ENCODE measurements at regions not wholly inside any gene's neighbourhood (a gene's known extent, or its start where the extent isn't known, plus 50 kb on each side); places are given as distances from the start of the nearest gene placed in this dataset.
"Not testable (repeated sequence)": the region's sequence is repeated elsewhere in the genome, so short reads cannot be mapped to it uniquely, and the experiment has no call there.

DNA sequence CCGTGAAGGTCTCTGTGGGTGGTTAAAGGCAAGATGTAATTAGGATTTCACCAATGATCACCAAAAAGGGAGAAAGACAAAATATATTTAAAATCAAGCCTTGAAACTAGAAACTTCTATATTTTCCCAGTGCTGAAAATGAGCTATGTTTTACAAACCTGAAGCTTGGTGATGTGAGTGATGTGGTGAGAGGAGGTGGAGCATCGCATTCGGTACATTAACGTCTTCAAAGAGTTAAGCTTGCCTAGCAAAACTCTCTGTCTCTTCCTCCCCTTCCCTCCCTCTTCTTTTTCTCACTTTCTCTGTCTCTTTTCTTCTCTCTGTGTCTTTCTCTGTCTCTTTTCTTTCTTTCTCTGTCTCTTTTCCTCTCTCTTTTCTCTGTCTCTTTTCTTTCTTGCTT is 347.3 kb upstream of the IRX2 start:
- 71% methylated on average over 4 of the region's 4 CpGs for WGBS
- no peaks in the 10 kb centered on the region for H3K36me3 ChIP-seq
- no peaks in the 10 kb centered on the region for H3K9me3 ChIP-seq
- intact Hi-C loops (cut with DNase I) = no loop called here
- no peak for TF ChIP-seq POLR2AphosphoS5 (IDR thresholded peaks at IDR 0.05)
- no peak overlapping the region for H3K4me3 ChIP-seq
- no peak for DNase-seq (ENCODE audit: low spot score)
- H3K4me1 ChIP-seq (replicated peaks) = no peaks in the 10 kb centered on the region
- H3K27me3 ChIP-seq (replicated peaks; ENCODE audit: insufficient read depth) = peaks cover 5% of the 10 kb centered on the region
- H3K27ac ChIP-seq = no peak overlapping the region

DNA sequence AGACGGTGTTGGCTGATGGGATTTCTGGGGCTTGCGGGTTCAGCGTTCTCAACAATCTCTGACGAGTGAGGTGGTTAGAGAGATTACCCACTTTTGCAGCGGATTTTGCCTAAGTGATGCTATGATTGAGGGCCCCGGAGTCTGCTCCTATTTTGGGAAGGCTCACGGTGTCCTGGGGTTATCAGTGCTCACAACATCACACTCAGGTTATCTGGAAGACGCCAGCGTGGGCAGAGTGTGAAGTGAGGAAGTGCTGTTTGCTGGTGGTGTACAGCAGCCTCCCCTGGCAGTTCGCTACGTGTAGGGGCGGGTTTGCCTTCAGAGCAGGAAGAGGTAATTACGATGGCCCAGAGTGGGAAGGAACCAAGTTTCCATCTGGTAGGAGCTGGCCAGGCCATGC is 341.2 kb upstream of the IRX2 start:
- intact Hi-C loops (cut with DNase I) = no loop called here
- no peak overlapping the region for H3K4me3 ChIP-seq
- H3K27ac ChIP-seq = no peak overlapping the region
- TF ChIP-seq POLR2A (IDR thresholded peaks at IDR 0.05) (no peak), POLR2AphosphoS5 (IDR thresholded peaks at IDR 0.05) (no peak)
- TF ChIP-seq, protein P1, sequence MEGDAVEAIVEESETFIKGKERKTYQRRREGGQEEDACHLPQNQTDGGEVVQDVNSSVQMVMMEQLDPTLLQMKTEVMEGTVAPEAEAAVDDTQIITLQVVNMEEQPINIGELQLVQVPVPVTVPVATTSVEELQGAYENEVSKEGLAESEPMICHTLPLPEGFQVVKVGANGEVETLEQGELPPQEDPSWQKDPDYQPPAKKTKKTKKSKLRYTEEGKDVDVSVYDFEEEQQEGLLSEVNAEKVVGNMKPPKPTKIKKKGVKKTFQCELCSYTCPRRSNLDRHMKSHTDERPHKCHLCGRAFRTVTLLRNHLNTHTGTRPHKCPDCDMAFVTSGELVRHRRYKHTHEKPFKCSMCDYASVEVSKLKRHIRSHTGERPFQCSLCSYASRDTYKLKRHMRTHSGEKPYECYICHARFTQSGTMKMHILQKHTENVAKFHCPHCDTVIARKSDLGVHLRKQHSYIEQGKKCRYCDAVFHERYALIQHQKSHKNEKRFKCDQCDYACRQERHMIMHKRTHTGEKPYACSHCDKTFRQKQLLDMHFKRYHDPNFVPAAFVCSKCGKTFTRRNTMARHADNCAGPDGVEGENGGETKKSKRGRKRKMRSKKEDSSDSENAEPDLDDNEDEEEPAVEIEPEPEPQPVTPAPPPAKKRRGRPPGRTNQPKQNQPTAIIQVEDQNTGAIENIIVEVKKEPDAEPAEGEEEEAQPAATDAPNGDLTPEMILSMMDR (IDR thresholded peaks at IDR 0.05) = no peak
- no peaks in the 10 kb centered on the region for H3K4me1 ChIP-seq (replicated peaks)
- H3K36me3 ChIP-seq = no peaks in the 10 kb centered on the region
- no peaks in the 10 kb centered on the region for H3K9me3 ChIP-seq
- 79% methylated on average over 13 of the region's 13 CpGs for WGBS
- no peaks in the 10 kb centered on the region for H3K27me3 ChIP-seq (replicated peaks; ENCODE audit: insufficient read depth)
- no peak for DNase-seq (ENCODE audit: low spot score)

DNA sequence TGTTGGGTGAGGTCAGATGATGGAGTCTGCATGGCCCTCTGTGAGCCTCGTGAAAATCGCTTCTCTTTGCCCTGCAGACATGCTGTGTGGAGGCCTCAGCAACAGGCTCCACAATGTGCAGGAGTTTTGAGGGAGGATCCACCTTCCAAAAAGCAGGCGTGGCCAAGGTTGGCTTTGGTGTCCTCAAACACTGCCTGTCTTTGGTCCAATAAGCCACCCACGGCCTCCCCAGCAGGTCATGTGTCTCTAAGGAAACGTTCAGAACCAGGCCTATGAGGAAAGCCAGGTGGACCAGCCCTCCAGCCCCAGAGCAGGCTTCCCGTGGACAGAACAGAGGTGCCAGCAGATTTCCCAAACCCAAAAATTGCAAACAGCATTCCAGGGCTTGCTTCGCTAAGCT is 340.7 kb upstream of the IRX2 start:
- intact Hi-C loops (cut with DNase I) = no loop called here
- no peak for DNase-seq (ENCODE audit: low spot score)
- no peaks in the 10 kb centered on the region for H3K27me3 ChIP-seq (replicated peaks; ENCODE audit: insufficient read depth)
- H3K9me3 ChIP-seq = no peaks in the 10 kb centered on the region
- WGBS = 91% methylated on average over 7 of the region's 7 CpGs
- H3K36me3 ChIP-seq = no peaks in the 10 kb centered on the region
- TF ChIP-seq, protein P1 (IDR thresholded peaks at IDR 0.05) = no peak
- TF ChIP-seq POLR2A (IDR thresholded peaks at IDR 0.05) (no peak), POLR2AphosphoS5 (IDR thresholded peaks at IDR 0.05) (no peak)
- no peak overlapping the region for H3K27ac ChIP-seq
- H3K4me3 ChIP-seq = no peak overlapping the region
- no peaks in the 10 kb centered on the region for H3K4me1 ChIP-seq (replicated peaks)

DNA sequence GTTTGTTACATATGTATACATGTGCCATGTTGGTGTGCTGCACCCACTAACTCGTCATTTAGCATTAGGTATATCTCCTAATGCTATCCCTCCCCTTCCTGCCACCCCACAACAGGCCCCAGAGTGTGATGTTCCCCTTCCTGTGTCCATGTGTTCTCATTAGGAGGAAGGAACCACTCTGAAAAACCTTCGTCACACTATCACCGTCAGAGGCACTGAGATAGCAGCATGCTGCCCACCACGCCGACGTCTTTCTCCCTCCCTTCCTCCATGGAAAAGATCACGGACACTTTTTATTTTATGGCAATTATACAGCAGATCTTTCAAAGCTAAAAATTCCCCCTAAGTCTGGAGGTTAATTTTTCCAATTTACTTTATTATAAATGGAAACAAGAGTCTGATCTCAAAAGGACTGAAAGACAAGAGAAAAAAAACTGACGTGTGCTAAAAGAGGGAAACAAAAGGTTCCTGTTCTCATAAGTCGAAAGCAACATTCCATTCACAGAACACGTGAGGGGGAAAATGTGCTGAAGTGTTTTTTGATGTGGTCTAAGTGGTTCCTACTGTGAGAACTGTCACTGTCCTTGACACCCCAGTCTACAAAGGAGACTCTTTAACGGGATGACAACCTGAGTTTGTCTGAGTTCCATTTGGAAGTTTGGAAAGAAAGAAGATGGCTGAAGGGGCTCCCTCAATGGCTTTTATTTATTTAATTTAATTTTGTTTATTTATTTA is 339.7 kb upstream of the IRX2 start:
- Histone ChIP-seq H3K4me1 (replicated peaks) (no peaks in the 10 kb centered on the region), H3K9me3 (no peaks in the 10 kb centered on the region), H3K27me3 (replicated peaks; ENCODE audit: insufficient read depth) (no peaks in the 10 kb centered on the region), H3K4me3 (no peak overlapping the region), H3K36me3 (no peaks in the 10 kb centered on the region), H3K27ac (no peak overlapping the region)
- no peak for DNase-seq (ENCODE audit: low spot score)
- TF ChIP-seq POLR2AphosphoS5 (IDR thresholded peaks at IDR 0.05) (no peak), POLR2A (IDR thresholded peaks at IDR 0.05) (no peak)
- TF ChIP-seq, protein P1 (IDR thresholded peaks at IDR 0.05) = no peak
- intact Hi-C loops (cut with DNase I) = no loop called here
- 47% methylated on average over 11 of the region's 11 CpGs for WGBS

DNA sequence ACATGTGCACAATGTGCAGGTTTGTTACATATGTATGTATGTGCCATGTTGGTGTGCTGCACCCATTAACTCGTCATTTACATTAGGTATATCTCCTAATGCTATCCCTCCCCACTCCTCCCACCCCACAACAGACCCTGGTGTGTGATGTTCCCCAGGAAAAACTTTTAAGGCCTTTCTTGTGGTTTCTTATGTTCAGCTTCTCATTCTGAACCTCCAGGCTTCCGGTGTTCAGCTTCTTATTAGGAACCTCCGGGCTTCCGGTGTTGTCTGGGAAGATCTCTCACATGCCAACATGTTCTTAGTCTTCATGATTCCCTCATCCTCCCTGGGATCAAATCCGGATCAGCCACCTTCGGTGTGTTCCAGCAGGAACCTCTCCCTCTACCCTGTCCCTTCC is 338.8 kb upstream of the IRX2 start:
- H3K9me3 ChIP-seq; DNase-seq (ENCODE audit: low spot score); H3K27me3 ChIP-seq (replicated peaks; ENCODE audit: insufficient read depth); H3K4me3 ChIP-seq; intact Hi-C loops (cut with DNase I); H3K36me3 ChIP-seq; H3K27ac ChIP-seq; H3K4me1 ChIP-seq (replicated peaks): not testable (repeated sequence)
- 86% methylated on average over 6 of the region's 6 CpGs for WGBS

DNA sequence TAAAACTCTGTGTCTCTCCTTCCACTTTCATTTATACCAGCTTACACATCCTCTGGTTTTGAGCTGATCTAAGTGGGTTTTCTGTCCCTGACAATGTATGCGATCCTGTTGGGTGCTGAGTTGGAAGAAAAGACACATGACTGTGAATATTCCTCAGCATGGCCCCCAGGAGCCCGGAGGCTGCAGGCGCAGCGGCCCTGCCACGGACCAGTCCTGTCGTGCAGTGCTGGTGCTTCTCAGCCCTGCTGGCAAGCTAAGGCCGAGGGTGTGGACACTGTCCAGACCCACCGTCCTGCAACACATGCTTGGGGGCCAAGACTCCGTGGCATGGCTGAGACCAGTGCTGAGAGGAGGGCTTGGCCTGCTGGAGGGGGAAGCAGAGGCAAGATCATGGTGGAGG is 328.9 kb upstream of the IRX2 start:
- Histone ChIP-seq H3K36me3 (no peaks in the 10 kb centered on the region), H3K9me3 (no peaks in the 10 kb centered on the region), H3K4me1 (replicated peaks) (no peaks in the 10 kb centered on the region), H3K27me3 (replicated peaks; ENCODE audit: insufficient read depth) (no peaks in the 10 kb centered on the region), H3K4me3 (no peak overlapping the region), H3K27ac (no peak overlapping the region)
- intact Hi-C loops (cut with DNase I) = no loop called here
- TF ChIP-seq, protein P1 (IDR thresholded peaks at IDR 0.05) = no peak
- no peak for TF ChIP-seq POLR2A (IDR thresholded peaks at IDR 0.05)
- TF ChIP-seq POLR2AphosphoS5 (IDR thresholded peaks at IDR 0.05) = no peak
- DNase-seq (ENCODE audit: low spot score) = no peak
- 86% methylated on average over 9 of the region's 9 CpGs for WGBS
